SK-N-SH (cell line): ENCODE measurements at regions not wholly inside any gene's neighbourhood (a gene's known extent, or its start where the extent isn't known, plus 50 kb on each side); places are given as distances from the start of the nearest gene placed in this dataset.

Experiments used
- CTCF ChIP-seq: fragments of 200-600 bp; sonication (generic); IDR thresholded peaks from 2 replicates; pipeline ENCODE4 v1.6.1; 2017; ENCODE audit warnings: antibody characterized with exemption, mild to moderate bottlenecking, moderate library complexity
- EZH2phosphoT487 ChIP-seq: fragments of 200-600 bp; sonication (generic); IDR thresholded peaks from 2 replicates; pipeline ENCODE4 v1.6.1; 2017; ENCODE audit warnings: low read depth, mixed run types, mild to moderate bottlenecking, antibody characterized with exemption, moderate library complexity, borderline replicate concordance
- POLR2AphosphoS5 ChIP-seq: IDR thresholded peaks from 2 replicates; pipeline ENCODE4 v1.6.1; 2012; ENCODE audit warnings: low read depth, low read length
- RFX5 ChIP-seq: IDR thresholded peaks from 2 replicates; pipeline ENCODE4 v1.6.1; 2012; ENCODE audit warnings: mild to moderate bottlenecking, improper control_type of control experiment, low read length
- SIN3A ChIP-seq: IDR thresholded peaks from 2 replicates; pipeline ENCODE4 v1.6.1; 2012; ENCODE audit warnings: low read depth, mild to moderate bottlenecking, low read length, moderate library complexity, borderline replicate concordance

GRCh38 chr9:108162664-108163063, 673.1 kb upstream of the KLF4 start:
- TF ChIP-seq RFX5, result no peak
- no peak for TF ChIP-seq POLR2AphosphoS5
- no peak for TF ChIP-seq CTCF
- TF ChIP-seq SIN3A, result no peak
- TF ChIP-seq EZH2phosphoT487, result no peak
